NCI-H2029 treated with DMSO at 0.1 percent for 48 hours (cell line): ENCODE measurements at regions not wholly inside any gene's neighbourhood (a gene's known extent, or its start where the extent isn't known, plus 50 kb on each side); places are given as distances from the start of the nearest gene placed in this dataset.
A peak's percentile ranks its signal among the peaks of the same experiment; 100 is the strongest.

ENCODE experiments used
- DNase-seq: peaks from one replicate; lab custom pipeline; 2025; lab: John Stamatoyannopoulos, UW

DNA sequence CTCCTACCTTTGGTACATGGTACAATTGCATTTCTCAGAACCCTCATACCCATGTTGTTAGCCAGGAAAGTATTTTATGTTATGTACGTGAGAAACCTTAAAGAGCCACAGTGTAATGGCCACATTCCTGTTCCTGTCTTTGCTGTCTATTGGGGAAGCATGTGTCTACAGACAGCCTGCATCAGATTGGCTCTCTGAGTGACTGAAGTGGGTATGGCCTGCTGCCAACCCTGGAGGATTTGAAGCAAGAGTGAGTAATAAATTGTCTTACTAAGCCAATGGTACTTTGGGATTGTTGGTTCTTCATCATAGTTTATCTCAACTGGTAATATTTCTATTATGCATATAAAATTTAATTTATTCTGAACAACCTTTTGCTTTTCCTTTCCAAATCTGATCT, 574.1 kb downstream of the LMO7 start:
- DNase-seq: peak; percentile 11

DNA sequence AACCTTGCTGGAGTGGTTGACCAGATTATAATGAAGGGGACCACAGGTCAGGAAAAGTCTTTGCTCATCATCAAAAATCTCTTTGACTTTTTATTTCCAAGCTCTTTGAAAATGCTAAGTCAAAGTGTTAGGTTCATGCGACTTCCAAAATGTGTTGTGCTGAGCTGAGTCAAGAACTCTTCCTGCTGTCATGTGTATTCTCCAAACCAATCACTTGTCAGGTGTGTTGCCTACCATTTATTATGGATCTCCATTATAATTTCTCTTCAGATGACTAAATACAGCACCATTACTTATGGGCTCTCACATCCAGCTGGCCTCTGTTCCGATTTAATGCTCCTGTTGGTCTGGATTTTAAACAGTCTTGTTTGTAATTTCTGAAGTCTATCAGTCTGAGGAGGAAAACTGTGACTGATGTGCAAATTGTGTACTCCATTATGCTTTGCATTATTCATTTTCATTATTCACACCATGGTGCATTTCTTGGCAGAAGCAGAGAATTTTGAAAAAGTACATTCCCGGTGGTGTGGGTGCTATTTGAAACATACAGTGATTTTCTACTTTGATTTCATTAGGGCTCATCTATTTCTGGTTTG, 562.5 kb downstream of the LMO7 start:
- no peak for DNase-seq

DNA sequence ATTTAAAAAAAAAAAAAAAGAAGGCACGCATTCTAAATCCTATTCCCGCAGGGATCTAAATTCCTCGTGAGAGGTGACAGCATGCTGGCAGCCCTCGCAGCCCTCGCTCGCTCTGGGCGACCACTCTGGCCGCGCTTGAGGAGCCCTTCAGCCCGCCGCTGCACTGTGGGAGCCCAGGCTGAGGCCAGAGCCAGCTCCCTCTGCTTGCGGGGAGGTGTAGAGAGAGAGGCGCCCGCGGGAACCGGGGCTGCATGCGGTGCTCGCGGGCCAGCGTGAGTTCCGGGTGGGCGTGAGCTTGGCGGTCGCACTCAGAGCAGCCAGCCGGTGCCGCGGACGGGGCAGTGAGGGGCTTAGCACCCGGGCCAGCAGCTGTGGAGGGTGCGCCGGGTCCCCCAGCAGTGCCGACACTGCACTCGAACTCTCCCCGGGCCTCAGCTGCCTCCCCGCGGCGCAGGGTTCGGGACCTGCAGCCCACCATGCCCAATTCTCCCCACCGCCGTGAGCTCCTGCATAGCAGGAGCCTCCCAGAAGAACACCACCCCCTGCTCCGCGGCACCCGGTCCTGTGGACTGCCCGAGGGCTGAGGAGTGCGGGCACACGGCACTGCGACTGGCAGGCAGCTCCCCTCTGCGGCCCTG, 553.9 kb downstream of the LMO7 start:
- no peak for DNase-seq

DNA sequence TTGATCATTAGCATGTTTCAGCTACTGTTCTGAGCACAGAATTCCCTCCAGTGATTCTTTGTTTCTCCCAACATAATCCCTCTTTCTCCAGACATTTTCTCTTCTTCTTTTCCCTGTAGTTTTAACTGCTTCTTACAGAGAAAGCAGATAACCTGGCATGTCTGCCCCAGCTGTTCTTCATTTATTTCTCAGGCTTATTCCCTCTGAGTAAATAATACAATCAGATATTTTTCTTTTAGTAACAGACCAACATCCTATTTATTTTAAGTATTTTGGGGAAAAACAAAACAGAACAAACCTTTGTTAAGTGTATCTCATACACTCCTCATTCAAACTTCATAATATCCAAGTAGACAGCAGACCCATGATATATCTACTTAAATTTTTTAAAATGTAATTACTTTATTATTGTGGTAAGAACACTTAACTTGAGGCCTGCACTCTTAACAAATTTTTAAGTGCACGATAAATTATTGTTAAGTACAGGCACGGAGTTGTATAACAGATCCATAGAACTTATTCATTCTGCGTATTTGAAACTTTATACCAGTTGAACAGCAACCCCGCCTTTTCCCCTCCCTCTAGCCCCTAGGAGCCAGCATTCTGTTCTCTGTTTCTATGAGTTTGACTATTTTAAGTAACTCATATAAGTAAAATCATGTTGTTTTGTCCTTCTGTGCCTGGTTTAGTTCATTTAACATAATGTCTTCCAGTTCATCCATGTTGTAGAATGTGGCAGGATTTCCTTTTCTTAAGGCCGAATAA, 540.0 kb downstream of the LMO7 start:
- no peak for DNase-seq

DNA sequence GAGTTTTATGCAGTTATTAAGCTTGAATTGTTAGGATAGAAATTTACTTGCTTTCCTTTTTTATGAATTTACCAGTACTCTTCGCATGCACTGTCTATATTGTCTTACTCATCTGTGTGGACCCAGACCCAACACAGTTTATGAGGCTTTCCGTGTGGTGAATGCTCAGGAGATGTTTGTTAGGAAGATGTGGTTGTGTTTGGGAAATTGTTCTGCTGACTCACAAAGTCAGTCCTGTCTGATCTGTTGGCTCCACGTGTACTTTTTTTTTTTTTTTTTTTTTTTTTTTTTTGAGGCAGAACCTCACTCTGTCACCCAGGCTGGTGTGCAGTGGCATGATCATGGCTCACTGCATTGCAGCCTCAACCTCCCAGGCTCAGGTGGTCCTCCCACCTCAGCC, 532.5 kb downstream of the LMO7 start:
- no peak for DNase-seq

DNA sequence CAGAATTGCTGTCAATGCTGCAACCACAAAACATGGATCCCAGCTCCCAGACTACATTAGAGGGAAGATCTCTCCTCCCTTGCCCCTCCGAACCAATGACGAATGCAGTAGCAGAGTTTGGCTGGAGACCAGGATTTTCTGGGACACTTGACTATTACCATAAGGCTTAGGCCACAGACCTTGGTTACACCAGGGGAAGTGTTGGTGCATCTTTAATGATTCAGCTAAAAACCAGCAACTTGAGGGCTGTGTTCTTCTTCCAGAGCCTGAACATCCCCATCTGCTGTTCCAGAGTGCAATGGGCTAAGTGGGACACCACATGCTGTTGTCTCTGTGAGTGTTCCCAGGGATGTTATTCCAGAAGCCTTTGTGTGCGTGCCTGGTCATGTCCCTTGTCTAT, 528.2 kb downstream of the LMO7 start:
- no peak for DNase-seq

DNA sequence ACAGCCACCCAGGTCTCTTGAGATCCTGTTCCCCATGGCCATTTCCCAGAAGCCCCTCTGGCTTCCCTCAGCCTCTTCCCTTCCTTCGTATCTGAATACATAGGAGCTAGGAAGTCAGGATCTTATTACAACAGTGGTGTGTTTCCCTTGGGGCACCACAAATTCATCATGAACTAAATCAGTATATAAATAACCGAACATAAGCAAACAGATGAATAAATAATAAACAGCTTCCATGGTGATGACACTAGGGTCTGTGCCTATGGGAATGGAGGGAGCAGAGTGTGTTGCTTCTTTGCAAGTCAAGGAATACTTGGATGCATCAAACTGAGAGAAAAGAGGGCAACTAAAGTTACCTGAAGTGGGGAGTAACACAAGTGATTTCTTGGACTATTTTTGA, 527.6 kb downstream of the LMO7 start:
- no peak for DNase-seq

DNA sequence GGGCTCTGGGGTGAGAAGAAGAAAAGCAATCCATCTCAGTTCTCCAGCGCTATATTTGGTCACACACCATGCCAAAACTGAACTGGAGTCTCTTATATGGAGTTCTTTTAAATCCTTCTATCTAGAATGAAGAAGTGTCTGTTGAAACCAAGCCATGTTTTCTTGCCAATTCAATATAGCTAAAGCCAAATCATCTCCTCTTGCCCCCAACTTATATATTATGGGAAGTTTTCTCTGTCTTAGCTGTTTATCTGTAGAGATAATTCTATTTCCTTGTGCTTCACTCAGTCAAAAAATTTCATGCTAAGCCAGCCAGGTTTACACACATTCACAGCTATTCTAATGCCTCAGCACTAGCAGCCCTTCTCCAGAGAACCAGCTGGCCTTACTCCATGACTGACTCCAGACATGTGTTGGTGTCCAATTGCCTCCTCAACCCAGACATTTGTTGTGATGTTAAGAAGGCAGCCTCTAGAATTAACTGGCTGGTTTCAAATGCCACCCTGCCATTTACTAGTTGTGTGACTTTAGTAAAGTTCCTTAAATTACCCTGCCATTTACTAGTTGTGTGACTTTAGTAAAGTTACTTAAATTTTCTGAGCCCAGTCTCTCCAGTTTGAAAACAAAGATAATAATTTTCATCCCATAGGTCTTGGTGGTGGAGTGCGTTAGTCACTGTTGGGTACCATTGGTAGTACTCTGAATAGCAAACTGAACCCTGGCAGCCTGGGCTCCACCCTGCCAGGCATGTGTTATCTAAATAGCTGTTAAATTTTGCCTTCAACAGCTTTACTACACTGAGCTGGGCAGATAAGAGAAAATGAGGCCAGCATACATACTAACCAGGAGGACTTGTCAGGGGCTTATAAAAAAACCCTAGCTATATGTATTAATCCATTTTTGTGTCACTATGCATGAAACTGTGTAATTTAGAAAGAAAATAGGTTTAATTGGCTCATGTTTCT, 525.1 kb downstream of the LMO7 start:
- no peak for DNase-seq

DNA sequence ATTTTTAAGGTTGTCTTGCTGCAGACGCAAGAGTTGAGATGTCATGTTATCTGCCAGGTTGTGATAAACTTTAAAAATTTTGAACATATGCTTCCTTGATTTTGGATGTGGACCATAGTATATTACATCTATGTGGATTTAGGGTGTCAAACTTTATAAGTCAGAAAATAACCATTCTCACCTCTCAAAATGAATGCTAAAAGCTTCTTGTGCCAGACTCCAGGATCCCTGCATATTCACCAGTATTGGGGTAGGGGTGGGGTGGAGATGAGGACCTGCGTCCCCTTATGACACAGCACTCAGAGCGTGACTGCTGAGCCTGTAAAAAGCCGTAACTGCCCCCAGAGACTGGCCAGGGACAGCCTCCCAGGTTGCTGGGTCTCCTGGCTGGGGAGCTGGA, 524.4 kb downstream of the LMO7 start:
- no peak for DNase-seq

DNA sequence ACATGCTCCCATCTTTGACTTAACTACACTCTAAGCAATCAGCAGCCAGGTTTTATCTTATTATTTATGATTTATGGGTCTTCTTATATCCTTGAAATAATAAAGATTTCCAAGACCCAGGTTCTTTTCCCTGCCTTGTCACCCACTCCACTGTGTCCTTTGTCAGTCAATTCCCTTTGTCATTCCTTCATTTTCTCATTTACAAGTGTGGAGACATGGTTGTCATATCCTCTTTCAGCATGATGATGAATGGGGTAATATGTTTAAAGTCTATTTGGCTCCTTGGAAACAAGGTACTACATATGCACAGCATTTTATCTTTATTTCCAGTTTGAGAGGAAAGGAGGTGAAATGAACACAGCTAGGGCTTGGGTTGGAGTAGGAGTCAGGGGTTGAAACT, 521.8 kb downstream of the LMO7 start:
- no peak for DNase-seq

DNA sequence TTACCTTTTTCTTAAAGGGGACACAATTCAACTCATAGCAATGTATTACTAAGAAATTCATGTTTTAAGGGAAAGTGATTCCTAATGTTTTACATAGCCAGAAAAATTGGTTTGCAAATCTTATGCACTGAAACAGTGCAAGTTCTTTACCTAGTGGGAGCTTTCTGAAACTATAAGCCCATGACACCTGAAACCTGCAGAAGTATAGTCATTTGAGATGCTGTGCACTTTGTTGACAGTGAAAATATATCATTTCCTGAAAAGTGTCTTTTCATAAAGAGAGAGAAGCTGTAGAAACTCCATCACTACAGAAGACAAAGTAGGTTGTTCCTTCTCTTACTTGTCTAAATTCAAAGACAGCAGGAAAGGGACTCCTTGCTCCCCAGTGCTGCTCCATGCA, 517.1 kb downstream of the LMO7 start:
- no peak for DNase-seq

DNA sequence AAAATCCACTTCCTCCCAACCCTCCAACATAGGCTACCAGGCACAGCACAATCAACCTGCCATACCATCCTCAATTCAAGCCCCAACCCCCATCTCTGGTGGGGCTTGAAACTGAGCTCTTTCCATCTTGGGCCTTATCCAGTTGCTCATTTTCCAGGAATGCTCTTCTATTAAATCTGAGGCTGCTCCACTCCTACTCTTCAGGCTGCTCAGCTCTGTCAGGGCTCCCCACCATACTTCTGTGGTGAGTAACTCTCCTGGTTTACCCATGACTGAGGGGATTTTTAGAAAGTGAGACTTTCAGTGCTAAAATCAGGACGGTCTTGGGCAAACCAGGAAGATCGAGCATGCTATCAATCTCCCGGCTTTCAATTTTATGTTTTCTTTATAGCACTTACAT, 512.8 kb downstream of the LMO7 start:
- DNase-seq: no peak

DNA sequence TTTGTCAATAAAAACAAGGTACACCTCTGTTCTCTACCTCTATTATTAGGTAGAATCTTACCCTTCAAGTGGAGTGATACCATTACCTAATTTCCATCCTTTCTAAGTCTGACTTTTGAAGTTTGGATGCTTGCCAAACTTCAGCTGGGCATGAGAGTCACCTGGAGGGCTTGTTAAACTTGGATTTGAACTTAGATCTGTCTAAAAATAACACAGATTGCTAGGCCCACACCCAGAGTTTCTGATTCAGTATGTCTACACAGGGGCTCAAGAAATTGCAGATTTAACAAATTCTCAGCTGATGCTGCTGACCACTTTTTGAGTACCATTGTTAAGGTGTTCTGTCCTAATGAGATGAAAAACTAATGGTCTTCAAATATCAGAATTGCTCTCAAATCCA, 512.2 kb downstream of the LMO7 start:
- no peak for DNase-seq

DNA sequence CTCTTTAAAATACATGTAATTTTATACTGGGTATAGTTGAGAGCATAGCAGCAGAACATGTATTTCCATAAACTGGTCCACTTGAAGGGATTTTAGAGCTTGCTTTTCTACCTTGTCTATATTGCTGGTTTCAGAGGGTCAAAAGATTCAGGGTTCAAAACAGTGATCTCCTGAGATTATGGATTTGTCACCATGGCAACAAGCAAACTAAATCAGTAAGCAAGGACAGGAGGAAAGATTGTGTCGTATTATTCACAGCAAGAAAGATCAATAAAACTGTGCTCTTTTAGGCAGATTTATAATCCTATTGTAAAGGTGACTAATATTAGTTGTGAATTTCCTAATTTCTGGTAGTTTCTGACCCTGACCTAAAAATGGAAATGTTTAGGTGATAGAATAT, 496.4 kb downstream of the LMO7 start:
- DNase-seq: no peak

DNA sequence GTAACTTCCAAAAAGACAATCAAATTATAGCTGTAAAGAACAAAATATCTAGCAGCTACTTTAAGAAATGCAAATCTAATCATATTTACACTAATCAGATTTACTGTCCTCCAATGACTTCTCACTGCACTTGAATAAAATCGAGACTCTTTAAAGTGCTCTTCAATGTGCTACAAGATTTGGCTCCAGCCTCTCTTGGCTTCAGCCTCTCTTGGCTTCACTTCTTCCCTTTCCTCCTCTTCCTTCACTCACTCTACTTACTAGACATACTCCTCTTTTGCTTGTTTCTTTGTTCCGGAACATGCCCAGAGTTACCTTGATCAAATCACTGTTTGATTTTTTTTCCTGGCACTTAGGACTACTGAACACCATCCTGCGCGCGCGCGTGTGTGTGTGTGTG, 495.4 kb downstream of the LMO7 start:
- no peak for DNase-seq

DNA sequence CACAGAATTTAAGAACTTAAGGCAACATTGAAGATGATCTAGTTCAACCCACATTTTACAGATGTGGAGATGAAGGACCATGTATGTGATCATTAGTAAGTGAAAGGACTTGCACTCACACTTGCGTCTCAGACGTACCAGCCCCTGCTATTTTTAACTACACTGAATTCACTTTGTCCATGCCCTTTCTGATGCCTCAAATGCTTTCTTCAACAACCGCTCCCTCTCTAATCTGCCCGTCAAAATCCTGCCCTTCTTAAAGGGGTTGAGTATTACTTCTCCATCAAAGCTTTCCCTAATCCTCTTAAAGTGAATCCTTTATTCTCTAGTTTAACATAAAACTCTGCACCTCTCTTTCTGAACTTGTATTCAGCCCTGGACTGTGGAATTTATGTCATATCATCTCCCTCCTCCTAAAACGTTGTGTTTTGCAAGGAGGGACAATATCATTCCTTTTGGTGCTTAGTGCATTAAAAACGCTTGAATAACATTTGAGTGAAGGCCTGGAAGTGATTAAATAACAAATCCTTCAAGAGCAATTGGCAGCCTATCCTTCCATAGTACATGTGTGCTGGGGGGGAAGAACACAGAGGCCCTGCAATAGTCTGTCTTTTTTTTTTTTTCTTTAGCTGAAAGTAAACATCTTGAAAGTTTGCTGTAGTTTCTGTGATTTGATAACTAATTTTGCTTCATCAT, 493.3 kb downstream of the LMO7 start:
- DNase-seq: no peak

DNA sequence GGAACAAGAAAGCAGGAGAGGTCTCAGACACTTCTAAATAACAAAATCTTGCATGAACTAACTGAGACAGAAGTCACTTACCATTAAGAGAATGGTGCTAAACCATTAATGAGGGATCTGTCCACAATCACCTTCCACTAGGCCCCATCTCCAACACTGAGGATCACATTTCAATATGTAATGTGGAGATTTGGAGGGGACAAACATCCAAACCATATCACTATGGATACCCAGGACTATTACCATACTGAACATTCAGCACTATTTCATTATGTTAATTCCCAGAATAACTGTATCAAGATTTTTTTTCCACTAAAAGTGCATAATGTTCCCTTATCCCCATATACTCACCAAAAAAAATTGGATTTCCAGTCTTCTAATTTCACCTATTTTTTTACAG, 491.8 kb downstream of the LMO7 start:
- no peak for DNase-seq

DNA sequence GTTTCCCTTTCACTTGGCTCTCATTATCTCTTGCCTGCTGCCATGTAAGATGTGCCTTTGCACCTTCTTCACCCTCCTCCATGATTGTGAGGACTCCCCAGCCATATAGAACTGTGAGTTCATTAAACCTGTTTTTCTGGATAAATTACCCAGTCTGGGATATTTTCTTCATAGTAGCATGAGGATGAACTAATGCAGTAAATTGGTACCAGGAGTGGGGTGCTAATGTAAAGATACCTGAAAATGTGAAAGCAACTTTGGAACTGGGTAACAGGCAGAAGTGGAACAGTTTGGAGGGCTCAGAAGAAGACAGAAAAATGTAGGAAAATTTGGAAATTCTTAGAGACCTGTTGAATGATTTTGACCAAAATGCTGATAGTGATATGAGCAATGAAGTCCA, 487.4 kb downstream of the LMO7 start:
- no peak for DNase-seq

DNA sequence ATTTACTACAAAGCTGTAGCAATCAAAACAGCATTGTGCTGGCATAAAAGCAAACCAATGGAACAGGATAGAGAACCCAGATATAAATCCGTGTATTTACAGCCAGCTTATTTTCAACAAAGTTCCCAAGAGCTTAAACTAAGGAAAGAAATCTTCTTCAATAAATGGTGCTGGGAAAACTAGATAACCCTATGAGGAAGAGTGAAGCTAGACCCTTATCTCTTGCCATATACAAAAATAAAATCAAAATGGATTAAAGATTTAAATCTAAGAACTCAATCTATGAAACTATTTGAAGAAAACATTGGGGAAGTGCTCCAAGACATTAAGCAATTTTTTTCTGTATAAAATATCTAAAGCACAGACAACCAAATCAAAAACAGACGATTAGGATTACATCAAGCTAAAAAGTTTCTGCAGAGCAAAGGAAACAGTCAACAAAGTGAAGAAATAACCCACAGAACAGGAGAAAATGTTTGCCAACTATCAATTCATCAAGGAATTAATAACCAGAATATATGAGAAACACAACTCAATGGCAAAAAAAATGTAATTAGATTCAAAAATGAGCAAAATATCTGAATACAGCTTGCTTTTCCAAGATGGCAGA, 480.7 kb downstream of the LMO7 start:
- DNase-seq: no peak

DNA sequence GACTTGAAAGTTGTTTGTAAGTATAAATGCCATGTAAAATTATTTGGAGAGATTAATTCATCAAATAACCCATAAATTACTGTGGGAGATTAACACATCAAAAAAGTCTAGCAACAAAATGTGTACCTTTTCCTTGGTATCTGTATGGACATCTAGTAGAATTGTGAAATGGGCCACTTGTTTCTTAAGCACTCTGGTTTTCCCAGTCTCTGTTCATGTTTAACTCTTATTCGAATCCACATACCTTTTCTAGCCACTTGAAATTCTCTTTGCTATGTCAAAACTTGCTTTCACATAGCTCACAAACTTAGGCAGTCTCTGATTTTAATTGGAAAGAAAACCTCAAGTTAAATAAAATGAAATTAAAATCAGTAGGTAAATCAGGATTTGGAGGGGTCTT, 470.6 kb downstream of the LMO7 start:
- no peak for DNase-seq

DNA sequence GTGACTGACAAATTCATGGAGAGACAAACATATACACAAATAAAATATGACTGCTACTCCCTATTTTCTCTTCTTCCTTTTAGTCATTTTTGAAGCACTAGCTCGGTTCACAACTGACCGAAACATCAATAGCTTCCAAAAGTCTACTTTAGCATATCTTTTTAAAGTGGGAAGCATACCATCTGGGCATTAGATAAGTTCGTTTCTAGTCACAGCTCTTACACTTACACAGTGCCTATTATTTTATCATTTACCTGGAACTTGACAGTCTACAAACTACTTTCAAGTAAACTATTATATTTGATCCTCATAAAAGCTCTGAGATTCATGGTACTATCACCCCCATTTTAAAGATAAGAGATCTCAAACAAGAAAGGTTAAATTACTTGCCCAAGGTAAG, 458.5 kb downstream of the LMO7 start:
- DNase-seq: no peak
